22Rv1 (cell line): ENCODE measurements at regions not wholly inside any gene's neighbourhood (a gene's known extent, or its start where the extent isn't known, plus 50 kb on each side); places are given as distances from the start of the nearest gene placed in this dataset.
"Not testable (repeated sequence)": the region's sequence is repeated elsewhere in the genome, so short reads cannot be mapped to it uniquely, and the experiment has no call there.

Experiments
- ZFX ChIP-seq: fragments of 450-650 bp; IDR thresholded peaks from 2 replicates; pipeline ENCODE4 v1.6.1; 2017; ENCODE audit warnings: antibody characterized with exemption, borderline replicate concordance
- TF ChIP-seq, protein P1 (sequence below): fragments of 450-650 bp; IDR thresholded peaks from 2 replicates; pipeline ENCODE4 v1.5.1; 2017; ENCODE audit warnings: mild to moderate bottlenecking

GRCh38 chr10:46718014-46718413, 139.1 kb downstream of the SYT15 start:
- TF ChIP-seq, protein P1, sequence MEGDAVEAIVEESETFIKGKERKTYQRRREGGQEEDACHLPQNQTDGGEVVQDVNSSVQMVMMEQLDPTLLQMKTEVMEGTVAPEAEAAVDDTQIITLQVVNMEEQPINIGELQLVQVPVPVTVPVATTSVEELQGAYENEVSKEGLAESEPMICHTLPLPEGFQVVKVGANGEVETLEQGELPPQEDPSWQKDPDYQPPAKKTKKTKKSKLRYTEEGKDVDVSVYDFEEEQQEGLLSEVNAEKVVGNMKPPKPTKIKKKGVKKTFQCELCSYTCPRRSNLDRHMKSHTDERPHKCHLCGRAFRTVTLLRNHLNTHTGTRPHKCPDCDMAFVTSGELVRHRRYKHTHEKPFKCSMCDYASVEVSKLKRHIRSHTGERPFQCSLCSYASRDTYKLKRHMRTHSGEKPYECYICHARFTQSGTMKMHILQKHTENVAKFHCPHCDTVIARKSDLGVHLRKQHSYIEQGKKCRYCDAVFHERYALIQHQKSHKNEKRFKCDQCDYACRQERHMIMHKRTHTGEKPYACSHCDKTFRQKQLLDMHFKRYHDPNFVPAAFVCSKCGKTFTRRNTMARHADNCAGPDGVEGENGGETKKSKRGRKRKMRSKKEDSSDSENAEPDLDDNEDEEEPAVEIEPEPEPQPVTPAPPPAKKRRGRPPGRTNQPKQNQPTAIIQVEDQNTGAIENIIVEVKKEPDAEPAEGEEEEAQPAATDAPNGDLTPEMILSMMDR, result not testable (repeated sequence)
- TF ChIP-seq ZFX, result not testable (repeated sequence)
